HG03558 (cell line): ENCODE measurements at regions not wholly inside any gene's neighbourhood (a gene's known extent, or its start where the extent isn't known, plus 50 kb on each side); places are given as distances from the start of the nearest gene placed in this dataset.
"Not testable (repeated sequence)": the region's sequence is repeated elsewhere in the genome, so short reads cannot be mapped to it uniquely, and the experiment has no call there.

Source experiments
- ATAC-seq: cut with Tn5 transposase; IDR thresholded peaks from one replicate; pipeline ENCODE4 v1.9.1; 2021; ENCODE audit warnings: moderate number of reproducible peaks; ENCODE audit not compliant: unreplicated experiment; ENCODE audit errors: extremely low read depth

DNA sequence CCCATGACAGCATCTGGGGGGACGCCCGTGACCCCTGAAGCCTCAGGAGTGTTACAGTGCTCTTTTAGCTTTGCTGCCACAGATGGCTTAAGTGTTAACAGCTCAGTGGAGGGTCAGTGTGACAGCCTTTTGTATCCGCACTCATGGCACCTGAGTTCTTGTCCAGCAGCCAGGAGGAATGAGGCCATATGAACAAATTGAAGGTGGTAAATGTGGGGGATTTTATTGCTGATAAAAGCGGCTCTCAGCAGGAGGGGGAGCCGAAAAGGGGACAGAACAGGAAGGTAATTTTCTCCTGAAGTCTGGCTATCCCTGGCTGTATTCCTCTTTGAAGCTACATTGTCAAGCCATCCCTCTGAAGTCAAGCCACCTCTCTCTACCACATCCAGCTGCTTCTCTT, 441.0 kb downstream of the RAPGEF2 start:
- ATAC-seq = no peak

- no peak for ATAC-seq
Measured at GRCh38 chr4:159545556-159545955, 442.7 kb downstream of the RAPGEF2 start.

DNA sequence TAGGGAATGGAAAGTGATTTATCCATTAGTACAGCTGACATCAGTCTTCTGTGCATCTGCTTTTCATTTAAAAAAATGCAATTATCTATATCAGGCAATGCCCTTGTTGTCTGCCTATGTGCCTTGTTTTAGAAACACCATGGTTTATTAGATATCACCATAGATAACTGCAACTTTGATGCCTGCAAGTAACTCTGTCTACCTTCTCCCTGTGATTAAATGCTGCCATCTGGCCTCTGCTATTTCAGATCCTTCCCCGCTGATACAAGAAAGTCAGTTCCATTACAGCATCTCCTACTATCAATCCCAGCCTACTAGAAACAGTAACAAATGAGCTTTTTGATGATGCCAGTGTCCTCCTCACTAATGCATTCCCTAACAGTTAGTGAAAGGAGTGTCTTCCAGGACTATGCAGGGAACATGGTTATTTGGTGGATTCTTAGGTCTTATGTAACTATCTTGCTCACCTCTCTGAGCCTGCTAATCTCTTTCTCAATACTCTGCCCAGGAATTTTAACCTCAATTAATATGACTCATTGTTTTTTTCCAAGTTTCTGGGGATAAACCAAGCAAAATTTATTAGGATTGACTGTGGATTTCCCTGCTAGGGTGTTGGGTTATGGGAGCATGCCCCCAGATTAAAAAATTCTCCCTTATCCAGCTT, 444.9 kb downstream of the RAPGEF2 start:
- ATAC-seq = no peak

GRCh38 chr4:159549098-159549518, 446.2 kb downstream of the RAPGEF2 start:
- no peak for ATAC-seq

GRCh38 chr4:159551281-159551680, 448.4 kb downstream of the RAPGEF2 start:
- no peak for ATAC-seq

DNA sequence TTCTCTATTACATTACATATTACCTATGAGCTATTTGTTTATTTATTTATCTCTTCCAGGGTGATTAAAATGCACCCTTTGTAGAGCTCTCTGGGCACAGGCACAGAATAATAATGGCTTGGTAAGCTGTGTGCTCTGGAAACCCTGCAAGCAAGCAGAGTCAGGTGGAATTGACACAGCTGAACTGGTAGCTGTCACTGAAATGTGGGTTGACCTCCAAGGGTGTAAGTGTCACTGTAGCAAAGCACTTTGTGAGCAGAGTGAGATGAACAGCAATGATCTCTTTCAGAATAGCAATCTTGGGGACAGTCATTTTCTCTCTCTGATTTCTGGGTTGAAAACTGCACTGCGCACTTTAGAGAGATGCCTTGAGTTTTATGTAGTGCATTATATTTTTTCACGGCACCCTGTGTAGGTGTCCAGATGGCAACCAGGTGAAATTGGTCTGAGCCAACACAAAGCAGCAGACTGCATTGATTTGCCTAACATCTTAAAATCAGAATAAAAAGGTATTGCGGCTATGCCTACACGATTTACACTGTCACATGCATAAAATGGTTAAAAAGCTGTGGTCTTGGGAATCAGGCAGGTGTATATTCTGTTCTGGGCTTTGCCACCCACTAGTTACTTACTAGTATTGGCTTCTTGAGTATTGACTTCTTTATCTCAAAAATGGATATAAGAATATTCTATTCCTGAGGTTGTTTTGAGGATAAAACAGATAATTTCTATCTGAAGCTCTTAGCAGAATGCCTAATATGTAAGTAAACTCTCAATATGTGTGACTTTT, 450.3 kb downstream of the RAPGEF2 start:
- ATAC-seq = no peak

DNA sequence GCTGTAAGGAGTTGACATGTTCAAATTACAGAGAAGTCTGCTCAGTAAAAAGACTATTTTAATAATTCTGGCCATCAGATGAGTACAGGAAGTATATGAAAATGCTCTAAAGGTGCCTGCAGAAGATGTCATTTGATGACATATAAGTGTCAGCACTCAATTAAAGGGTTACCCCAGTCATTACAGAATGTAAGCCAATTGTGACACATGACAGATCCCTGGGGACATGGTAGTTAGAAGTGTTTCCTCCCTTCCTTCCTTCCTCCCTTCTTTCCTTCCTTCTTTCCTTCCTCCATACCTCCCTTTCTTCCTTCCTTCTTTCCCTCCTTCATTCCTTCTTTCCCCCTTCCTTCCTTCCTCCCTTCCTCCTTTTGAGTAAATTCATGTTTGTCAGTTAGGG, 453.0 kb downstream of the RAPGEF2 start:
- ATAC-seq = no peak

DNA sequence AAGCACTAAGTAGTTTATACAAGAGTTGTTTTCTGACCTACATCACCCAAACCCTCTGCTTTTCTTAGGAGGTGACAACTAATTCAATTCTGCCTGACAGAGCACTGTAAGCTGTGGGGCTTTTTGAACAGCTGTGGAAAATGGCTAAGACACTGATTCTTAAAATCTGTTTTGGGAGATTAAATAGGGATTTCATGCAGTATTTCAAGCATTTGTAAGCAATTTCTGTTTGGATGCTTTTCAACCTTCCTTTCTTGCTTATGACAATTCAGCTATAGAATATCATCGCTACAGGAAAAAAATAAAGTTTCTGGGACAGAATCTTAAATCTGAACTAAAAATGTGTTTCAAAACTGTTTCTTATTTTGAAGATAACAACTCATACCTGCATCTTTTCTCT, 459.5 kb downstream of the RAPGEF2 start:
- no peak for ATAC-seq

- ATAC-seq = no peak
Measured at GRCh38 chr4:159563257-159563656, 460.4 kb downstream of the RAPGEF2 start.

GRCh38 chr4:159564615-159565014, 461.7 kb downstream of the RAPGEF2 start:
- no peak for ATAC-seq

DNA sequence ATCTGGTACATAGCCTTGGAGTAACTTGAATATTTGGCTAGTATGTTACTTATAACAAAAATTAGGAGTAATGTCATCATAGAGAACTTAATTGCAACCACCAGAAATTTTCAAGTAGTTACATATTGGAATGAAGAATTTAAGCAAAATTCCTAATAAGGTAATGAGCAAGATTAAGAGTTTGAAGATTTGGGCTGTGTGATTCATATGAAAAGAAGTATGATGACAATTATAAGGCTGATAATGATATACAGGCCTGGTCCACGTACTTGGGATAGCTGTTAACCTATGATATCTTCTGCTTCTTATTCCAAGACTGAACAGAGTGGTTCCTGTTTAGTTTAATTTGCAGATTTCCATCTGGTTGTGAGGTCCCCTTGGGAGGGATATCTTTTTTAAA, 463.9 kb downstream of the RAPGEF2 start:
- ATAC-seq = no peak

DNA sequence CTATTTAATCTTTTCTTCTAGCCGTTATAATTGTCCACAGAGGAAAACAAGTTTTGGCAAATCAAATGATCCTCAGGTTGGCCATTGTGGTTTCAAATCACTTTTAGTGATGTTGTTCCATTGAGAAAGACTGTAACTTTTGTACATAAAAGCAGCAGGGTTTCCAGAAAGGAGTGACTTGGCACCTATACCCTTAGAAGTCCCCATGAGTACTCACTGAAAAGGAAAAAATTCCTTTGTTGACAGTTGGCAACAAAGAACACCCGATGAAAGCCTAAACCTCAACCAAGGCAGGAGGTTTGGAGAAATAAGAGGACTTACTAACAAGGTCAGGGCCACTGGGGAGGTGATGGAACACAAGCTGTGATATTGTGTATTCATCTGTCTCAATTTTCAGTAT, 474.4 kb downstream of the RAPGEF2 start:
- ATAC-seq = no peak

DNA sequence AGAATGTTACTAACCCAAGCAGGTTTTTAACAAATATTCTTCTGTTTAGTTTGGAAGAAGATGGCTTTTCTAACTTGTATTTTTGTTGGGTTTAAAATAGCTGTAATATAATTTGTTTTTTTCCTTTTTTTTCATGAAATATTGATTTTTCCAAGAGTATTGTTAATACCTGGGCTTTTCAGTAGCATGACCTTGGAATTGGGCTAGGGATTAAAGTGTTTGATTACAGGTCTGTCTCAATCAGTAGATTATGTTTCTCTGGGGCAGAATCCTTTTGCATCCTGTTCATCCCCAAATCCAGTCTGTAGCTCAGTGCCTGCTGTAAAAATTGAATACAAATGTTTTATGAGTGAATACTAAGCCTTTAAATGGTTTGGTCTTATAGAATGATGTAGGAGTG, 479.8 kb downstream of the RAPGEF2 start:
- no peak for ATAC-seq

- no peak for ATAC-seq
Measured at GRCh38 chr4:159592898-159593556, 490.1 kb downstream of the RAPGEF2 start.

- ATAC-seq = no peak
Measured at GRCh38 chr4:159593681-159594080, 490.8 kb downstream of the RAPGEF2 start.

DNA sequence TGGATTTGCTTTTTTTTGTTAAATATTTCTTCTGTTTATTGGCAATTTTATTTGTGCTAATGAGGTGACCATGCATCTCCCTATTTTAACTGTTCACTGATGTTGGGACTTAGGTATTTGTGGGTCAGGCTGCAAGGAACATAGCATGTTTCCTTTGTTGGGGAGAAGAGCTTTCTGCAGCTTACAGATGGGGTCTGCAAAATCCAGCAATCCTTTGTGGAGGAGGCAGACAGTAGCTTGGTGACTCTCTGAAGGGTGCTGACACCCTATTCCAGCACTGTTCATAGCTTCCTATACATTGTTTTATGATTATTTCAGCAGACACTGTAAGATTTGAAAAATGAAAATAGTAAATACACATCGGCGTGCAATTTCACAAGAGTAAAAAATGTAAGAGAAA, 491.7 kb downstream of the RAPGEF2 start:
- no peak for ATAC-seq

DNA sequence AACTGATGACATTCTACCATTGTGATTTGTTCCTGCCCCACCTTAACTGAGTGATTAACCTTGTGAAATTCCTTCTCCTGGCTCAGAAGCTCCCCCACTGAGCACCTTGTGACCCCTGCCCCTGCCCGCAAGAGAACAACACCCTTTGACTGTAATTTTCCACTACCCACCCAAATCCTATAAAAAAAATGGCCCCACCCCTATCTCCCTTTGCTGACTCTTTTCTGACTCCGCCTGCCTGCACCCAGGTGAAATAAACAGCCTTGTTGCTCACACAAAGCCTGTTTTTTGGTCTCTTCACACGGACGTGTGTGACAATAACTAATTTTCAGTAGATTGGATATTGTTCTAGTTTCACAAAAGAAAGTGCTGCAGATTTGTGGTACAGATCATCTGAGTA, 492.2 kb downstream of the RAPGEF2 start:
- not testable (repeated sequence) for ATAC-seq

DNA sequence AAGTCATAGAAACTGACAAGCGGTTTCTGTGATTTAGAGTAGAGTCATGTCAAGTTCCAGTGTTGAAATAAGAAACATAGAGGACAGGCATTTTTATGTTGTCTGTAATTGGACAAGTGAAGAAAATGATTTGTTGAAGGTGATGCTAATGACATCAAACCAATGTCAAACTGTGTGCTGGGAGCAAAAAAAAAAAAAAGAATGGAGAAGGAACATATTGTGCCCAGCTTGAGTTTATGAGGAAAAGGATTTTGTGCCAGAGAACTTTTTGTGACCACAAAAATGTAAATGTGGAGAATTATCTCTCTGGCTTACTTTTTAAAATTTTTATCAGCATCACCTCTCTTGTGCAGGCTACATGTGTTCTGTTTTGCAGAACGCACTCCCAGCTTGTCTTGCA, 495.7 kb downstream of the RAPGEF2 start:
- no peak for ATAC-seq

- ATAC-seq = no peak
Measured at GRCh38 chr4:159600061-159600460, 497.2 kb downstream of the RAPGEF2 start.

GRCh38 chr4:159604781-159605180, 501.9 kb downstream of the RAPGEF2 start:
- ATAC-seq = no peak

DNA sequence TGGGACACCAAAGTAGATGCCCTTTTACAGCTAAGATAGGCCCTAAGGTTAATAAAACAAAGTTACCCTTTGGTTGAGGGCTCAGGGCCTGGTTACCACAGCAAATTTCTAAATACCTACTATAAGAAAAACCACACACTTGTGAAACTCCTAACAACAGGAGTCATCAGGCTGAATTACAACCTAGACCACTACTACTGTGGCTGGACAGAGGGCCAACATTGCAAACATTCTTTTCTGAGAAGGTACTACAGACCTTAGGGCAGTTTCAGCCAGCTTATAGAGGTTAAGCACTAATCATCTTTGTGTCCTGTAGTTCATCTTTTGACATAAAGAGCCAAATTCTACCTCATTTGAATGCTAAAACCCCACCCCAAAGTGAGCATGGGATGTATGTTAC, 504.0 kb downstream of the RAPGEF2 start:
- no peak for ATAC-seq
